OCI-LY1 (cell line): ENCODE measurements at regions not wholly inside any gene's neighbourhood (a gene's known extent, or its start where the extent isn't known, plus 50 kb on each side); places are given as distances from the start of the nearest gene placed in this dataset.

Source experiments
- H2AFZ ChIP-seq: fragments of 200-600 bp; sonication (generic), shearing (Covaris generic); 2 replicates; pipeline ENCODE4 v1.6.0; 2014; ENCODE audit warnings: antibody characterized with exemption, mild to moderate bottlenecking, low read length
- H3F3A ChIP-seq: fragments of 200-600 bp; sonication (generic), shearing (Covaris generic); 2 replicates; pipeline ENCODE4 v1.6.0; 2014; ENCODE audit warnings: mild to moderate bottlenecking, antibody characterized with exemption, low read length, moderate library complexity; ENCODE audit not compliant: insufficient read depth
- H3K27ac ChIP-seq: fragments of 200-600 bp; sonication (generic); 2 replicates; pipeline ENCODE4 v1.5.1; 2014; ENCODE audit warnings: low read length, mixed run types, mild to moderate bottlenecking, low read depth; ENCODE audit not compliant: poor library complexity, severe bottlenecking
- H3K27me3 ChIP-seq: fragments of 200-600 bp; sonication (generic); 2 replicates; pipeline ENCODE4 v1.6.0; 2014; ENCODE audit warnings: antibody characterized with exemption, mild to moderate bottlenecking, low read length, moderate library complexity; ENCODE audit not compliant: insufficient read depth
- H3K36me3 ChIP-seq: fragments of 200-600 bp; sonication (generic); 2 replicates; pipeline ENCODE4 v1.6.1; 2014; ENCODE audit warnings: mild to moderate bottlenecking, antibody characterized with exemption, low read length, moderate library complexity, mixed read lengths; ENCODE audit not compliant: insufficient read depth
- H3K4me1 ChIP-seq: fragments of 200-600 bp; sonication (generic); 2 replicates; pipeline ENCODE4 v1.5.1; 2014; ENCODE audit warnings: mild to moderate bottlenecking, low read length, moderate library complexity; ENCODE audit not compliant: insufficient read depth, severe bottlenecking
- H3K4me2 ChIP-seq: fragments of 200-600 bp; sonication (generic), shearing (Covaris generic); 2 replicates; pipeline ENCODE4 v1.6.1; 2014; ENCODE audit warnings: low read length
- H3K4me3 ChIP-seq: fragments of 200-600 bp; sonication (generic); 2 replicates; pipeline ENCODE4 v1.5.1; 2014; ENCODE audit warnings: low read length, low read depth, mild to moderate bottlenecking, mixed read lengths; ENCODE audit not compliant: poor library complexity, severe bottlenecking
- H3K79me2 ChIP-seq: fragments of 200-600 bp; shearing (Covaris generic); 2 replicates; pipeline ENCODE4 v1.6.1; 2016; ENCODE audit warnings: mixed run types, low read length, mixed read lengths; ENCODE audit not compliant: insufficient read depth
- H3K9ac ChIP-seq: fragments of 200-600 bp; sonication (generic), shearing (Covaris generic); 2 replicates; pipeline ENCODE4 v1.6.1; 2014; ENCODE audit warnings: mild to moderate bottlenecking, low read length, mixed read lengths
- H3K9me2 ChIP-seq: fragments of 200-600 bp; sonication (generic), shearing (Covaris generic); 2 replicates; pipeline ENCODE4 v1.6.1; 2014; ENCODE audit warnings: low read depth, mild to moderate bottlenecking, low read length, mixed read lengths
- H3K9me3 ChIP-seq: fragments of 200-600 bp; shearing (Covaris generic); 2 replicates; pipeline ENCODE4 v1.6.1; 2014; ENCODE audit warnings: low read length, mixed read lengths
- H4K20me1 ChIP-seq: fragments of 200-600 bp; sonication (generic), shearing (Covaris generic); 2 replicates; pipeline ENCODE4 v1.6.0; 2016; ENCODE audit warnings: mild to moderate bottlenecking, low read length; ENCODE audit not compliant: insufficient read depth
- EZH2 ChIP-seq: fragments of 200-600 bp; sonication (generic), shearing (Covaris generic); IDR thresholded peaks from 2 replicates; pipeline ENCODE4 v1.8.0; 2017; ENCODE audit warnings: borderline replicate concordance, mixed run types, mild to moderate bottlenecking, antibody characterized with exemption, low read length, moderate library complexity, mixed read lengths
- TF ChIP-seq, protein P1 (sequence below): fragments of 200-600 bp; sonication (generic), shearing (Covaris generic); IDR thresholded peaks from 2 replicates; pipeline ENCODE4 v1.5.1; 2017; ENCODE audit warnings: mild to moderate bottlenecking, antibody characterized with exemption, low read length, moderate library complexity, mixed read lengths

GRCh38 chr2:236672606-236673005 lies 103.0 kb downstream of the ACKR3 start:
- H3K9ac ChIP-seq: no peak overlapping the region
- no peaks in the 10 kb centered on the region for H3K79me2 ChIP-seq
- no peaks in the 10 kb centered on the region for H3K36me3 ChIP-seq
- no peak overlapping the region for H3K4me3 ChIP-seq
- no peak overlapping the region for H3K27ac ChIP-seq
- H3K27me3 ChIP-seq: no peaks in the 10 kb centered on the region
- H3K4me2 ChIP-seq: no peak overlapping the region
- H3K9me2 ChIP-seq: no peaks in the 10 kb centered on the region
- no peak for TF ChIP-seq EZH2
- TF ChIP-seq, protein P1, sequence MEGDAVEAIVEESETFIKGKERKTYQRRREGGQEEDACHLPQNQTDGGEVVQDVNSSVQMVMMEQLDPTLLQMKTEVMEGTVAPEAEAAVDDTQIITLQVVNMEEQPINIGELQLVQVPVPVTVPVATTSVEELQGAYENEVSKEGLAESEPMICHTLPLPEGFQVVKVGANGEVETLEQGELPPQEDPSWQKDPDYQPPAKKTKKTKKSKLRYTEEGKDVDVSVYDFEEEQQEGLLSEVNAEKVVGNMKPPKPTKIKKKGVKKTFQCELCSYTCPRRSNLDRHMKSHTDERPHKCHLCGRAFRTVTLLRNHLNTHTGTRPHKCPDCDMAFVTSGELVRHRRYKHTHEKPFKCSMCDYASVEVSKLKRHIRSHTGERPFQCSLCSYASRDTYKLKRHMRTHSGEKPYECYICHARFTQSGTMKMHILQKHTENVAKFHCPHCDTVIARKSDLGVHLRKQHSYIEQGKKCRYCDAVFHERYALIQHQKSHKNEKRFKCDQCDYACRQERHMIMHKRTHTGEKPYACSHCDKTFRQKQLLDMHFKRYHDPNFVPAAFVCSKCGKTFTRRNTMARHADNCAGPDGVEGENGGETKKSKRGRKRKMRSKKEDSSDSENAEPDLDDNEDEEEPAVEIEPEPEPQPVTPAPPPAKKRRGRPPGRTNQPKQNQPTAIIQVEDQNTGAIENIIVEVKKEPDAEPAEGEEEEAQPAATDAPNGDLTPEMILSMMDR: no peak
- no peak overlapping the region for H2AFZ ChIP-seq
- no peaks in the 10 kb centered on the region for H4K20me1 ChIP-seq
- no peaks in the 10 kb centered on the region for H3K9me3 ChIP-seq
- no peaks in the 10 kb centered on the region for H3F3A ChIP-seq
- no peaks in the 10 kb centered on the region for H3K4me1 ChIP-seq

GRCh38 chr2:236673126-236673822 lies 103.6 kb downstream of the ACKR3 start:
- Histone ChIP-seq H3K9me3 (no peaks in the 10 kb centered on the region), H3K4me2 (no peak overlapping the region), H3K4me1 (no peaks in the 10 kb centered on the region), H3K79me2 (no peaks in the 10 kb centered on the region), H3F3A (no peaks in the 10 kb centered on the region), H3K4me3 (no peak overlapping the region), H3K9me2 (no peaks in the 10 kb centered on the region), H3K27me3 (no peaks in the 10 kb centered on the region), H4K20me1 (no peaks in the 10 kb centered on the region), H3K9ac (no peak overlapping the region), H3K27ac (no peak overlapping the region), H3K36me3 (no peaks in the 10 kb centered on the region), H2AFZ (no peak overlapping the region)
- TF ChIP-seq EZH2: no peak
- TF ChIP-seq, protein P1: no peak

DNA sequence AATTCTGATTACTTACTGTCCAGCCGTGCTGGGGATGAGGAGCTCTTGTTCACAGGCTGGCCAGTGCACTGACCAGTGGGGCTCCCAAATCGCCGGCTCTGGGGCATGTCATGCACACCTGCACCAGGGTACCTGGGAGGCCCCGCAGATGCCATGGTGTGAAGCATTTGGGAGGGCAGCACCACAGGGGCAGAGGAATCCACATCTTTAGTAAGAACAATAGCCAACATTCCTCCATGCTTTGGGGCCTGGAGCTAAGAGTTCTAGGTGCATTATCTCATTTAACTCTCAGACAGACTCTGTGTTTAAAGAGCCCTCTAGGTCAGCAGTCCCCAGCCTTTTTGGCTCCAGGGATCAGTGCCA lies 104.2 kb downstream of the ACKR3 start:
- Histone ChIP-seq H2AFZ (no peak overlapping the region), H3K9me3 (no peaks in the 10 kb centered on the region), H4K20me1 (no peaks in the 10 kb centered on the region), H3K27me3 (no peaks in the 10 kb centered on the region), H3K79me2 (no peaks in the 10 kb centered on the region), H3K27ac (no peak overlapping the region), H3K4me2 (no peak overlapping the region), H3F3A (no peaks in the 10 kb centered on the region), H3K4me3 (no peak overlapping the region), H3K36me3 (no peaks in the 10 kb centered on the region), H3K9ac (no peak overlapping the region), H3K9me2 (no peaks in the 10 kb centered on the region), H3K4me1 (no peaks in the 10 kb centered on the region)
- no peak for TF ChIP-seq EZH2
- TF ChIP-seq, protein P1: no peak
